ENCODE measurements at regions not wholly inside any gene's neighbourhood (a gene's known extent, or its start where the extent isn't known, plus 50 kb on each side); places are given as distances from the start of the nearest gene placed in this dataset.

- DNase-seq (peak in 1 of 5 donors; percentile 1), ATAC-seq (no peak)
- Histone ChIP-seq H3K36me3 (no peaks in the 10 kb centered on the region), H3K4me3 (no peak overlapping the region), H3K9me3 (no peaks in the 10 kb centered on the region), H3K4me1 (no peaks in the 10 kb centered on the region), H3K27me3 (peaks cover 0 to 2% (median 0%) of the 10 kb centered on the region in 9 donors), H3K27ac (no peak overlapping the region)
- intact Hi-C loops (cut with DNase I) = no loop called here
- 93 to 97% (median 94%) methylated on average over 12 to 13 of the region's 13 CpGs for WGBS, 4 donors
- TF ChIP-seq POLR2A (IDR thresholded peaks at IDR 0.05) (no peak), CTCF (IDR thresholded peaks at IDR 0.05) (no peak)
Observed at GRCh38 chr15:100780208-100780800, 99.3 kb upstream of the ALDH1A3 start.

GRCh38 chr15:100781061-100781960 lies 98.3 kb upstream of the ALDH1A3 start:
- DNase-seq = peak in 1 of 5 donors; percentile 3

GRCh38 chr15:100781961-100782530 lies 97.6 kb upstream of the ALDH1A3 start:
- 89 to 95% (median 91%) methylated on average over 6 to 7 of the region's 7 CpGs for WGBS, 4 donors
- Histone ChIP-seq H3K4me1 (no peaks in the 10 kb centered on the region), H3K36me3 (no peaks in the 10 kb centered on the region), H3K4me3 (no peak overlapping the region), H3K27ac (no peak overlapping the region), H3K27me3 (peaks cover 0 to 2% (median 0%) of the 10 kb centered on the region in 9 donors), H3K9me3 (no peaks in the 10 kb centered on the region)
- ATAC-seq (no peak), DNase-seq (peak in 1 of 5 donors; percentile 1)
- no peak for TF ChIP-seq POLR2A (IDR thresholded peaks at IDR 0.05)
- no peak for TF ChIP-seq CTCF (IDR thresholded peaks at IDR 0.05)
- intact Hi-C loops (cut with DNase I) = no loop called here

More at GRCh38 chr15:100781061-100781960, 98.3 kb upstream of the ALDH1A3 start:
- Histone ChIP-seq H3K36me3 (no peaks in the 10 kb centered on the region), H3K4me3 (no peak overlapping the region), H3K27me3 (peaks cover 0 to 2% (median 0%) of the 10 kb centered on the region in 9 donors), H3K4me1 (no peaks in the 10 kb centered on the region), H3K9me3 (no peaks in the 10 kb centered on the region), H3K27ac (no peak overlapping the region)
- intact Hi-C loops (cut with DNase I) = no loop called here
- no peak for ATAC-seq
- WGBS, 4 donors = 87 to 94% (median 92%) methylated on average over 9 to 11 of the region's 11 CpGs
- TF ChIP-seq POLR2A (IDR thresholded peaks at IDR 0.05) (no peak), CTCF (IDR thresholded peaks at IDR 0.05) (no peak)

GRCh38 chr15:100783291-100783690 lies 96.3 kb upstream of the ALDH1A3 start:
- Histone ChIP-seq H3K4me3 (no peak overlapping the region), H3K4me1 (no peaks in the 10 kb centered on the region), H3K36me3 (no peaks in the 10 kb centered on the region), H3K9me3 (no peaks in the 10 kb centered on the region), H3K27ac (no peak overlapping the region), H3K27me3 (peaks cover 0 to 2% (median 0%) of the 10 kb centered on the region in 9 donors)
- intact Hi-C loops (cut with DNase I) = no loop called here
- DNase-seq (peak in 1 of 5 donors; percentile 3), ATAC-seq (no peak)
- TF ChIP-seq CTCF (IDR thresholded peaks at IDR 0.05) (no peak), POLR2A (IDR thresholded peaks at IDR 0.05) (no peak)
- WGBS, 4 donors = 79 to 83% (median 81%) methylated on average over 7 of the region's 7 CpGs
